ENCODE measurements at regions not wholly inside any gene's neighbourhood (a gene's known extent, or its start where the extent isn't known, plus 50 kb on each side); places are given as distances from the start of the nearest gene placed in this dataset.
A peak's percentile ranks its signal among the peaks of the same experiment; 100 is the strongest.

DNA sequence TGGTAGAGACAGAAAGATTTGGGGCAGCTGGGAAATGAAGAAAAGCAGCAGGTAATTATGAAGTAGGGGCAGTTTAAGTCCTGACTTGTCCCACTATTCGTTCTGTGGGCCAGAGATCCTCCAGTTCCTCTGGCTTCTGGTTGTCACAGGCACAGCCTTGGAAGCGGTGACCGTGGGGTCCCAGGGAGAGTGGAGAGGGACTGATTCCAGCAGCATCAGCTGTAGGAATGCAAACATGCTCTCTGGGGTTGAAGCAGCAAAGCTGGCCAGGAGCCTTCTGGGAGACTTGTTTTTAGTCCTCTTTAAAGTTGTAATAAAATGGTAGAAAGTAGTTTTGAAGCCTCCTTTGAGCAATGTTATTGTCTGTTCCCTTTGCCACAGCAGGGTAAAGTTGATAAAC, 488.0 kb downstream of the LMO4 start:
- Mint-ChIP-seq H3K4me3 (no peak overlapping the region), H3K4me1 (peaks cover 24% of the 10 kb centered on the region), H3K27ac (ENCODE audit: unreplicated experiment) (no peak overlapping the region), H3K27me3 (ENCODE audit: low read depth) (no peaks in the 10 kb centered on the region), H3K36me3 (ENCODE audit: low read depth) (no peaks in the 10 kb centered on the region), H3K9me3 (no peaks in the 10 kb centered on the region)
- TF ChIP-seq, protein P1, sequence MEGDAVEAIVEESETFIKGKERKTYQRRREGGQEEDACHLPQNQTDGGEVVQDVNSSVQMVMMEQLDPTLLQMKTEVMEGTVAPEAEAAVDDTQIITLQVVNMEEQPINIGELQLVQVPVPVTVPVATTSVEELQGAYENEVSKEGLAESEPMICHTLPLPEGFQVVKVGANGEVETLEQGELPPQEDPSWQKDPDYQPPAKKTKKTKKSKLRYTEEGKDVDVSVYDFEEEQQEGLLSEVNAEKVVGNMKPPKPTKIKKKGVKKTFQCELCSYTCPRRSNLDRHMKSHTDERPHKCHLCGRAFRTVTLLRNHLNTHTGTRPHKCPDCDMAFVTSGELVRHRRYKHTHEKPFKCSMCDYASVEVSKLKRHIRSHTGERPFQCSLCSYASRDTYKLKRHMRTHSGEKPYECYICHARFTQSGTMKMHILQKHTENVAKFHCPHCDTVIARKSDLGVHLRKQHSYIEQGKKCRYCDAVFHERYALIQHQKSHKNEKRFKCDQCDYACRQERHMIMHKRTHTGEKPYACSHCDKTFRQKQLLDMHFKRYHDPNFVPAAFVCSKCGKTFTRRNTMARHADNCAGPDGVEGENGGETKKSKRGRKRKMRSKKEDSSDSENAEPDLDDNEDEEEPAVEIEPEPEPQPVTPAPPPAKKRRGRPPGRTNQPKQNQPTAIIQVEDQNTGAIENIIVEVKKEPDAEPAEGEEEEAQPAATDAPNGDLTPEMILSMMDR (conservative IDR thresholded peaks at IDR 0.05): no peak
- no peak for DNase-seq (ENCODE audit: low read depth, low spot score)

DNA sequence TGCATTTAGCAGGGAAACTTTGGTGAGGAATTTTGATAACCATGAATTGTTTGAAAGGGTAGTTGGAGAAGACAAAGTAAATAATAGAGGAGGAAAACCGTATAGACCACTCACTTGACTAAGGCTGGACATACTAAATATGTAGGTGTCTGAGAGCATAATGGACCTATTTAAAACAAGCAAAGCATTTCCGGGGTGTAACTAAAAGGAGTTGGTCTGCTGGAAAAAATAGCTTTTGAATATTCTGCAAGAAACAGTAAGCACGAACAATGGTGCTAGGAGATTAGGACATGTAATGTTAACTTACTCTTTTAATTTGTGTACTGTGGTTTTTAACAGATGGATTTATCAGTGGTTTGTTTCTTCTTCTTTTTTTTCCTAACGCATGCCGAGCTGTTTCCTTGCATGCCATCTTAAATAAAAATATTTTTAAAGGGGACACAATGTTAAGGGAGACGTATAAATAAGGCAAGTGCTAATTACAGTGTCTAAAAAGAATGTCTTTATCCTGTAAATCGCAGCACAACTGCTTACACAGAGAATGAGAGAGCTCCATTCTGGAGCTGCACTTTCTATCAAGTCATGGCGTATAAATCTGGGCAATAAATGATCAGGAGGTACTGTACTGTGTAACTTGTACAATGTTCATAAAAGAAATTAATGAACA, 492.1 kb downstream of the LMO4 start:
- Mint-ChIP-seq H3K4me3 (no peak overlapping the region), H3K27ac (ENCODE audit: unreplicated experiment) (peak overlapping the region; percentile 63), H3K36me3 (ENCODE audit: low read depth) (no peaks in the 10 kb centered on the region), H3K9me3 (no peaks in the 10 kb centered on the region), H3K27me3 (ENCODE audit: low read depth) (no peaks in the 10 kb centered on the region), H3K4me1 (peaks cover 24% of the 10 kb centered on the region)
- DNase-seq (ENCODE audit: low read depth, low spot score): no peak
- TF ChIP-seq, protein P1 (conservative IDR thresholded peaks at IDR 0.05): no peak

DNA sequence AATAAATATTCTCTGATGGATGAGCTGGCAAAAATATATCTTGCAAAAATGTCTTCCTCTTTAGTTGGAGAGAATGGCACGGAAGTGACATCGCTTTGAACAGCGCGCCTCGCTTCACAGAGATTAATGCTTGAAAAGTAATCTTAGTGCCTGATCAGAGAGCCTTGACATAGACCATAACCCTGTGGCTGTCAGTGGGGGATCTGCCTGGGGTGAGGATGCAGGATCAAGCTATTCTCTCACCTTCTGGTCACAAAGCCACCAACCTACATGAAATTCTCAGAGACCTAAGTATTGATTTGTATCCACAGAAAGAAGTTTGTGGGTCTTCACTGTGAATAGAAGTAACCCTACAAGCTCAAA, 492.6 kb downstream of the LMO4 start:
- H3K4me1 Mint-ChIP-seq: peaks cover 24% of the 10 kb centered on the region
- TF ChIP-seq, protein P1 (conservative IDR thresholded peaks at IDR 0.05): no peak
- H3K27ac Mint-ChIP-seq (ENCODE audit: unreplicated experiment): peak overlapping the region; percentile 63
- H3K36me3 Mint-ChIP-seq (ENCODE audit: low read depth): no peaks in the 10 kb centered on the region
- H3K27me3 Mint-ChIP-seq (ENCODE audit: low read depth): no peaks in the 10 kb centered on the region
- no peak overlapping the region for H3K4me3 Mint-ChIP-seq
- no peak for DNase-seq (ENCODE audit: low read depth, low spot score)
- peaks cover 1% of the 10 kb centered on the region for H3K9me3 Mint-ChIP-seq

GRCh38 chr1:87826681-87827251, 498.1 kb downstream of the LMO4 start:
- Mint-ChIP-seq H3K27me3 (ENCODE audit: low read depth) (no peaks in the 10 kb centered on the region), H3K4me1 (peaks cover 4% of the 10 kb centered on the region), H3K4me3 (no peak overlapping the region), H3K27ac (ENCODE audit: unreplicated experiment) (no peak overlapping the region), H3K9me3 (peaks cover 5% of the 10 kb centered on the region), H3K36me3 (ENCODE audit: low read depth) (no peaks in the 10 kb centered on the region)
- TF ChIP-seq, protein P1 (conservative IDR thresholded peaks at IDR 0.05): no peak
- DNase-seq (ENCODE audit: low read depth, low spot score): no peak

- peaks cover 5% of the 10 kb centered on the region for H3K9me3 Mint-ChIP-seq
- no peak overlapping the region for H3K27ac Mint-ChIP-seq (ENCODE audit: unreplicated experiment)
- H3K36me3 Mint-ChIP-seq (ENCODE audit: low read depth): no peaks in the 10 kb centered on the region
- no peak overlapping the region for H3K4me3 Mint-ChIP-seq
- DNase-seq (ENCODE audit: low read depth, low spot score): no peak
- TF ChIP-seq, protein P1 (conservative IDR thresholded peaks at IDR 0.05): no peak
- H3K27me3 Mint-ChIP-seq (ENCODE audit: low read depth): no peaks in the 10 kb centered on the region
- H3K4me1 Mint-ChIP-seq: no peaks in the 10 kb centered on the region
These were observed 500.7 kb downstream of the LMO4 start for GRCh38 chr1:87829360-87829759.
